NCI-H2196 treated with DMSO at 0.1 percent for 48 hours (cell line): ENCODE measurements at regions not wholly inside any gene's neighbourhood (a gene's known extent, or its start where the extent isn't known, plus 50 kb on each side); places are given as distances from the start of the nearest gene placed in this dataset.

Experiments used
- DNase-seq: peaks from one replicate; lab custom pipeline; 2025; ENCODE audit not compliant: unreplicated experiment; lab: John Stamatoyannopoulos, UW

- DNase-seq, result no peak
These were observed 75.8 kb upstream of the WNT4 start for GRCh38 chr1:22218618-22219250.

DNA sequence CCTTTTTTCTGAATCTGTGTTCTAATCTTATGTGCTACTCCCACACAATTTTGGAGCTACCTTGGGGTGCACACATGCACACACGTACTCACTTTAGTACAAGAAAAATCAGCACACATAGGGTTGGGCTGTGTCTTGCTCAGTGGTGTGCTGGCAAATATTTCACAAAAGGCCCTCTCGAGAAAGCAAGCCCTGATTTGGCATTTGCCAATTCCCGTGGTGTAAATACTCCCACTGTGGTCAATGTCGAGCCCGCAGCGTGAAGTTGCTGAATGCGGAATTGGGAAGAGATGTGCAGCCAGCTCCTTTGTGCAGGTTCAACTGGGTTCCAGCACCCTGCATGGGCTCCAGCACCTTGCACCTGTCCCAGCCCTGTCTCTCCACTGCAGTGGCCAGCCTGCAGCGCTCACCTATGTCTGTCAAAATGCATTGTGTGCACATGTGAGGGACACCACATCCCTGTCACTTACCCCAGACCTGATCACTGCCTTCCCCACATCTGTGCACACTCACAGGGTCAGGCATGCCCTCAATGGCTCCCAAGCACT lies 78.4 kb upstream of the WNT4 start:
- no peak for DNase-seq

- no peak for DNase-seq
These were observed 79.8 kb upstream of the WNT4 start for GRCh38 chr1:22222723-22223122.

DNA sequence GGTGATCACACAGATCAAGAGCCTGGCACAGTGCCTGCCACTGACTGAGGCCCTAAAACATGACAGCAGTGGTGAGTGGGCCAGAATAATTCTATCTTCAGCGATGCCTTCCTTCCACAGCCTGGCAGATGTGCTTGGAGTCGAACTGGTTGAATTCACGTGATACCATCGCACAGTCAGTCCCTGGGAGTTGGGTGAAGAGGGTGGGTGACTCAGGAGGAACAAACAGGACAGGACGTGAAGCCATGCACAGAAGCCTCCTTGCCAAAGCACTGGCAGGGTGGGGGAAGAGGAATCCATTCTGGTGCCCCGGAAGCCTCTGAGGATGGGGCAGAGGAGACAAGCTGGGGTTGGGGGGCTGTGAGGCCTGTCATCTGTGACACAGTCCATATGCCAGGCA lies 80.3 kb upstream of the WNT4 start:
- no peak for DNase-seq

- no peak for DNase-seq
These were observed 81.2 kb upstream of the WNT4 start for GRCh38 chr1:22224091-22224490.

- no peak for DNase-seq
These were observed 81.7 kb upstream of the WNT4 start for GRCh38 chr1:22224631-22225030.

DNA sequence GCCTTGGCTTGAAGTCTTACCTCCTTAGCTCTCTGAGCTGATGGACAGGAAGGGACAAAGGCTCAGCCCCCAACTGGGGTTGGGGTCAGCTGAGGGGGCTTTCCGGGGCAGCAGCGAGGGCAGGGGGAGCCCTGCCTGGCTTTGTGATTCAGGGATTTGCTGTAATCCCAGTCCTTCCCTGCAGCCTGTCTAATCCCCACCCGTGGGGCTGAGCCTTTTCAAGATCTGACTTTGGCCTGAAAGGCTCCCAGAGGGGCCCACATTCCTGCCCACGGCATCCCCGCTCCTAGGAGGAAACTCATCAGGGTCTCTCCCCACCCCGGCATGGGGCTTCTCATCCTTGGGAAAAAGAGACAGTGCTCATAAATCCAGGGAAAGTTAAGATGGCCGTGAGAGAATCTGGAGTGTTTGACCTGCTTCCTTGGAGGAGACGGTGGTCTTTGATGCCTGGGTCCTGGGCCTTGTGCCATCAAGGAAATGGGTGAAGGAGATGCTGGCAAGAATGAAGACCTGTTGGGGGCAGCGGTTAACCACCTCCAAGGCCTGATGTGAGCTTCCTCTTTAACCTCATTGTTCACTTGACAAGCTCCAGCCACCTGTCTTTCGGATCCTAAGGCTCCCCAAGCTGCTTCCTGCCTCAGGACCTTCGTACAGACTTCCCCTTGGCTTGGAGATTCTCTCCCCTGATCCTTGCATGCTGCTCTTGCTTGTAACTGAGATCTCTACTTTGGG lies 83.1 kb upstream of the WNT4 start:
- no peak for DNase-seq

- DNase-seq, result no peak
These were observed 85.2 kb upstream of the WNT4 start for GRCh38 chr1:22228074-22228473.

DNA sequence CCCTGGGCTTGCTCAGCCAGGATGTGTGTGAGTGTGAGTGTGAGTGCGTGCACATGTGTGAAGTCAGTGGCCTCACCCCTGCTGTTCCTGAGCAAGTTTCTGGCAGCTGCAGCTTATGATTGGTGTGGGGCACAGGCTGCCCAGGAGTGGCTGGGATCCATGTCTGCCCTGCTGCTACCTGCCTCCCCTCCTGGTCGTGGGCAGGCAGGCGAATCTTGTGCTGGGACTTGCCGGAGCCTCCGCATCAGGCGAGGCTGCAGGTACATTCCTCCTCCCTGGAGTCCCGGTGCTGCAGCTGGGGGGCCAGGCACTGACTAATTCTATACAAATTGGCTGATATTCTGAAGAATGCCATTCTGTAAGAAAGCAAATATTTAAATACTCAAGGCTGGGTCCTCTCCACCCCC lies 85.6 kb upstream of the WNT4 start:
- DNase-seq, result no peak

GRCh38 chr1:22229379-22229778 lies 86.5 kb upstream of the WNT4 start:
- no peak for DNase-seq

DNA sequence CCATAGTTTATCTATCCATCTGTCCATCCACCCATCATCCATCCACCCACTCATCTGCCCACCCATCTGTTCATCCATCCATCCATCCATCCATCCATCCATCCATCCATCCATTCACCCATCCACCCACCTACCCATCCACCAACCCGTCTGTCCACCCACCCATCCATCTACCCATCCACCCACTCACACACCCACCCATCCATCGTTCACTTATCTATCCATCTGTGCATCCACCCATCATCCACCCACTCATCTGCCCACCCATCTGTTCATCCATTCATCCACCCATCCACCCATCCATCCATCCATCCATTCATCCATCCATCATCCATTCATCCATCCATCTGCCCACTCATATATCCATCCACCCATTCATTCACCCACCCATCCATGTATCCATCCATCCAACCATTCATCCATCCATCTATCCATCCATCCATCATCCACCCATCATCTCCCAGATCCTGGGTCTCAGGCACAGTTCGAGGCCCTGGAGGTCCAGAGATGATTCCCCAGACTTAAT lies 88.2 kb upstream of the WNT4 start:
- DNase-seq, result no peak

- no peak for DNase-seq
These were observed 89.2 kb upstream of the WNT4 start for GRCh38 chr1:22231995-22232690.

DNA sequence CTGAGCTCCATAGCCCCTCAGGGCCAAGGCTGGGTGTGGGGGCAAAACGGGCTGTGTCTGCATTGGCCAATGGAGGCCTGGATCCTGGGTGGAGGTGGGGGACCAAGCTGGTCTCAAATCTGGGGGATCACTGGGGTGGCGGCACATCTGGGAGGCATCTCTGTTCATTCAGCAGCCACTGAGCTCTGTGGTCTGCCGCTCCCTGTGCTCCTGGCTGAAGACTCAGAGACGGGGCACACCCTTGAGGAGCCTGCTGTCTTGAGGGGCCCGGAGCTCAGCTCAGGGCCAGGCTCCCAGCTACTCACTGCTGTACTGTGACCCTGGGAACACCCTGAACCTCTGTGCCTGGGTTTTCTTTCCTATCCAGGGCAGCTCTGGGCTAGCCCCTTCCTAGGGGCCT lies 90.3 kb upstream of the WNT4 start:
- DNase-seq, result no peak

- DNase-seq, result no peak
These were observed 91.7 kb upstream of the WNT4 start for GRCh38 chr1:22234476-22235030.

- DNase-seq, result no peak
These were observed 93.3 kb upstream of the WNT4 start for GRCh38 chr1:22236166-22236565.

DNA sequence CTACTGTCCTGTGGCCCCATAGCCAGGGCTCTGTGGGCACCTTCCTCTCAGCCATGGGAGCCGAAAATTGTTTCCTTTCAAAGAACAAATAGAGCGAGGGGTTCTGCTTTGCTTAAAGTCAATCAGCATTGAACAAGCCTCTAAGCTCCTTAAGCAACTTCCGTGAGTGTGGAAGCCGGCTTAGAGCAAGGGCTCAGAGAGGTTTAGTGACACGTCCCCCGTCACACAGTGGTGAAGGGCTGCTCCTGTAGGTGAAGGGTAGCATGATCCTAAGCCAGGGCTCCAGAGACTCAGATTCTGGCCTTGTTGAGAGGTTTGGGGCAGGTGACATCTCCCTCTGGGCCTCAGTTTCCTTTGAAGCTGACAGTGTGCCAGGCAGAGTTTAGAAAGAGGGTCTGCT lies 94.0 kb upstream of the WNT4 start:
- DNase-seq, result no peak

GRCh38 chr1:22237433-22238093 lies 94.7 kb upstream of the WNT4 start:
- no peak for DNase-seq

DNA sequence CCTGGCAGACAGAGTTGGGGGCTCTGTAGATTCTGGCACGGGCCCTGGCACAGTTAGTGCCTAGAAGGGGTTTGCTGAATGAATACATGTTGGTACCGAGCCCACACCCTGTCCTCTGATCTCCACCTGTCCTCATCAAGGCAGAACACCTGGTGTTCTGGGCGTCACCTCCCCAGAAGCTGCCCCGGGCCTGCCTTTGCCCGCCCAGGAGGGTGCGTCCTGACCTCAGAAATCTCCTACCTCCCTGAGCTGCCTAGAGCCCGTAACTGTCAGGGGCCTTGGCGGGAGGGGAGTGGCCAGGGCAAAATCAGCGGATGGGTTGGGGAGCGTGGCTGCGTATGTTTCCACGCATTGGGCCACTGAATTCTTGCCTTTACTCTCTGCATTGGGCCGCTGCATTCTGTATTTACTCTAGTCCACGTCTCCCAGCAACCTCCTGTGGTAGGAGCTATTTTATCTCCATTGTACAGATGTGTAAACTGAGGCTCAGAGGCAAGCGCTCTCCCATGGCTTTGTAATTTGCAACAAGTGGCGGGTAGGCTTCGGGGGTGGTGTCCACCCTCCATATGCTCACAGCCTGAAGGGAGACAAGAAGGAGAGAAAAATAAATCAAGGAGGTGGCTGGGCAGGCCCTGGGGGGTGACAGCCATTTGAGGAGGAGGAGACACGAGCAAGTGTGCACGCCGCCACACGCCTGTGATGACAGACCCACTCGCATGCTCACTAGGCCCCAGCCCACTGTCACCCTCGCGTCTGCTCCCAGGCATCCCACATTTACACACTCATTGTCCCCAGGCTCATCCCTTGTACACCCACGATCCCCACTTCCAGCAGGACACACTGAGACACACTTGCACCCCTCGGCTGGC lies 95.7 kb upstream of the WNT4 start:
- no peak for DNase-seq

DNA sequence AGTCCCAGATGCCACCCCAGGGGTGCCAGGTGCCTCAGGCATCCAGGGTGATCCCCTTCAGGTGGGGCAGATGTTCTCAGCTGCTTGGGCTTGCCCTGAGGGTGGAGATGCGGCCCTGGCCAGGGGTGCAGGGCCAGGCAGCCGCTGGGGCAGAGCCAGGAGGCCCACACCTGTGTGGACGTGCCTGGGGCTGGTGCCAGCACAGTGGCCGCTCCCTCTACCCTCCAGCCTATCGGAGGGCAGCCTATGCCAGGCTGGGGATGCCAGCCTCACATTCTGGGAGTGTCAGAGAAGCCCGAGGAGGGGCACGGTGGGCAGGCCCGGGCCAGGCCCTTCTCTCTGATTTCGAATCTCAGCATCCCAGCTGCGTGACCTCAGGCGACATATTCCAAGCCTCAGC lies 96.5 kb upstream of the WNT4 start:
- DNase-seq, result no peak

DNA sequence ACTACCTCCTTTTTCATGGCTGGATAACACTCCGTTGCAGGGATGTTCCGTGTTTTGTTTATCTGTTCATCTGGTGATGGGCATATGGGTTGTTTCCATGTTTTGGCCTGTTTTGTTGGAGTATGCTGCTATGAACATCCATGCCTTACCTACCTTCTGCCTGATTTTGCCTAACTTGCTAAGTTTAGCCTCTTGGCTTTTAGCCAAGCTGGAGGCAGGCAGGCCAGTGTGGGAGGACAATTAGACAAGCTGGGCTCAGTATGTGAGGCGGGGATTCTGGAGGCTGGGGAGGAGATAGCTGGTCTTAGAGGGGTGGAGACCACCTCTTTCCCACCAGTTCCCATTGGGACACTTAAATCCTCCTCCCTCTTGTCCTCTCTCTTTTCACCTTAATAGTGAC lies 98.4 kb upstream of the WNT4 start:
- no peak for DNase-seq
